ENCODE measurements at regions not wholly inside any gene's neighbourhood (a gene's known extent, or its start where the extent isn't known, plus 50 kb on each side); places are given as distances from the start of the nearest gene placed in this dataset.
"Not testable (repeated sequence)": the region's sequence is repeated elsewhere in the genome, so short reads cannot be mapped to it uniquely, and the experiment has no call there.

GRCh38 chr11:54797906-54798305 is 91.3 kb downstream of the OR4A5 start:
- CTCF ChIA-PET; H3K4me3 Mint-ChIP-seq; H3K27ac Mint-ChIP-seq; DNase-seq (ENCODE audit: low spot score); ATAC-seq; H3K4me1 Mint-ChIP-seq; POLR2A ChIA-PET: not testable (repeated sequence)
- Mint-ChIP-seq H3K9me3 (peaks cover 93% of the 10 kb centered on the region), H3K36me3 (peaks cover 94% of the 10 kb centered on the region), H3K27me3 (ENCODE audit: low read depth) (peaks cover 21% of the 10 kb centered on the region)

GRCh38 chr11:54832676-54833075 is 126.0 kb downstream of the OR4A5 start:
- H3K36me3 Mint-ChIP-seq: peaks cover 87% of the 10 kb centered on the region
- H3K4me3 Mint-ChIP-seq: no peak overlapping the region
- CTCF ChIA-PET: no interaction called here
- peaks cover 36% of the 10 kb centered on the region for H3K27me3 Mint-ChIP-seq (ENCODE audit: low read depth)
- ATAC-seq (no peak), DNase-seq (ENCODE audit: low spot score) (no peak)
- TF ChIP-seq, protein P1, sequence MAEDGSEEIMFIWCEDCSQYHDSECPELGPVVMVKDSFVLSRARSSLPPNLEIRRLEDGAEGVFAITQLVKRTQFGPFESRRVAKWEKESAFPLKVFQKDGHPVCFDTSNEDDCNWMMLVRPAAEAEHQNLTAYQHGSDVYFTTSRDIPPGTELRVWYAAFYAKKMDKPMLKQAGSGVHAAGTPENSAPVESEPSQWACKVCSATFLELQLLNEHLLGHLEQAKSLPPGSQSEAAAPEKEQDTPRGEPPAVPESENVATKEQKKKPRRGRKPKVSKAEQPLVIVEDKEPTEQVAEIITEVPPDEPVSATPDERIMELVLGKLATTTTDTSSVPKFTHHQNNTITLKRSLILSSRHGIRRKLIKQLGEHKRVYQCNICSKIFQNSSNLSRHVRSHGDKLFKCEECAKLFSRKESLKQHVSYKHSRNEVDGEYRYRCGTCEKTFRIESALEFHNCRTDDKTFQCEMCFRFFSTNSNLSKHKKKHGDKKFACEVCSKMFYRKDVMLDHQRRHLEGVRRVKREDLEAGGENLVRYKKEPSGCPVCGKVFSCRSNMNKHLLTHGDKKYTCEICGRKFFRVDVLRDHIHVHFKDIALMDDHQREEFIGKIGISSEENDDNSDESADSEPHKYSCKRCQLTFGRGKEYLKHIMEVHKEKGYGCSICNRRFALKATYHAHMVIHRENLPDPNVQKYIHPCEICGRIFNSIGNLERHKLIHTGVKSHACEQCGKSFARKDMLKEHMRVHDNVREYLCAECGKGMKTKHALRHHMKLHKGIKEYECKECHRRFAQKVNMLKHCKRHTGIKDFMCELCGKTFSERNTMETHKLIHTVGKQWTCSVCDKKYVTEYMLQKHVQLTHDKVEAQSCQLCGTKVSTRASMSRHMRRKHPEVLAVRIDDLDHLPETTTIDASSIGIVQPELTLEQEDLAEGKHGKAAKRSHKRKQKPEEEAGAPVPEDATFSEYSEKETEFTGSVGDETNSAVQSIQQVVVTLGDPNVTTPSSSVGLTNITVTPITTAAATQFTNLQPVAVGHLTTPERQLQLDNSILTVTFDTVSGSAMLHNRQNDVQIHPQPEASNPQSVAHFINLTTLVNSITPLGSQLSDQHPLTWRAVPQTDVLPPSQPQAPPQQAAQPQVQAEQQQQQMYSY (CRISPR knock-in tag; IDR thresholded peaks at IDR 0.05): no peak
- TF ChIP-seq FOXK1 (CRISPR knock-in tag; IDR thresholded peaks at IDR 0.05): no peak
- TF ChIP-seq RORB (CRISPR knock-in tag; IDR thresholded peaks at IDR 0.05): no peak
- TF ChIP-seq ZNF512 (CRISPR knock-in tag; IDR thresholded peaks at IDR 0.05; ENCODE audit: borderline replicate concordance): no peak
- TF ChIP-seq, protein P2, sequence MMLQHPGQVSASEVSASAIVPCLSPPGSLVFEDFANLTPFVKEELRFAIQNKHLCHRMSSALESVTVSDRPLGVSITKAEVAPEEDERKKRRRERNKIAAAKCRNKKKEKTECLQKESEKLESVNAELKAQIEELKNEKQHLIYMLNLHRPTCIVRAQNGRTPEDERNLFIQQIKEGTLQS (CRISPR knock-in tag; conservative IDR thresholded peaks at IDR 0.05): no peak
- TF ChIP-seq ZBTB21 (CRISPR knock-in tag; IDR thresholded peaks at IDR 0.05; ENCODE audit: borderline replicate concordance): no peak
- no peak for TF ChIP-seq ZNF317 (CRISPR knock-in tag; IDR thresholded peaks at IDR 0.05; ENCODE audit: borderline replicate concordance, low read depth)
- no peak for TF ChIP-seq ZMAT4 (CRISPR knock-in tag; IDR thresholded peaks at IDR 0.05)
- no peak for TF ChIP-seq ZNF423 (CRISPR knock-in tag; IDR thresholded peaks at IDR 0.05)
- TF ChIP-seq TEAD1 (CRISPR knock-in tag; IDR thresholded peaks at IDR 0.05): no peak
- TF ChIP-seq ARID4B (CRISPR knock-in tag; IDR thresholded peaks at IDR 0.05; ENCODE audit: borderline replicate concordance): no peak
- TF ChIP-seq USF1 (CRISPR knock-in tag; IDR thresholded peaks at IDR 0.05): no peak
- no peak for TF ChIP-seq JUN (CRISPR knock-in tag; IDR thresholded peaks at IDR 0.05)
- TF ChIP-seq, protein P3, sequence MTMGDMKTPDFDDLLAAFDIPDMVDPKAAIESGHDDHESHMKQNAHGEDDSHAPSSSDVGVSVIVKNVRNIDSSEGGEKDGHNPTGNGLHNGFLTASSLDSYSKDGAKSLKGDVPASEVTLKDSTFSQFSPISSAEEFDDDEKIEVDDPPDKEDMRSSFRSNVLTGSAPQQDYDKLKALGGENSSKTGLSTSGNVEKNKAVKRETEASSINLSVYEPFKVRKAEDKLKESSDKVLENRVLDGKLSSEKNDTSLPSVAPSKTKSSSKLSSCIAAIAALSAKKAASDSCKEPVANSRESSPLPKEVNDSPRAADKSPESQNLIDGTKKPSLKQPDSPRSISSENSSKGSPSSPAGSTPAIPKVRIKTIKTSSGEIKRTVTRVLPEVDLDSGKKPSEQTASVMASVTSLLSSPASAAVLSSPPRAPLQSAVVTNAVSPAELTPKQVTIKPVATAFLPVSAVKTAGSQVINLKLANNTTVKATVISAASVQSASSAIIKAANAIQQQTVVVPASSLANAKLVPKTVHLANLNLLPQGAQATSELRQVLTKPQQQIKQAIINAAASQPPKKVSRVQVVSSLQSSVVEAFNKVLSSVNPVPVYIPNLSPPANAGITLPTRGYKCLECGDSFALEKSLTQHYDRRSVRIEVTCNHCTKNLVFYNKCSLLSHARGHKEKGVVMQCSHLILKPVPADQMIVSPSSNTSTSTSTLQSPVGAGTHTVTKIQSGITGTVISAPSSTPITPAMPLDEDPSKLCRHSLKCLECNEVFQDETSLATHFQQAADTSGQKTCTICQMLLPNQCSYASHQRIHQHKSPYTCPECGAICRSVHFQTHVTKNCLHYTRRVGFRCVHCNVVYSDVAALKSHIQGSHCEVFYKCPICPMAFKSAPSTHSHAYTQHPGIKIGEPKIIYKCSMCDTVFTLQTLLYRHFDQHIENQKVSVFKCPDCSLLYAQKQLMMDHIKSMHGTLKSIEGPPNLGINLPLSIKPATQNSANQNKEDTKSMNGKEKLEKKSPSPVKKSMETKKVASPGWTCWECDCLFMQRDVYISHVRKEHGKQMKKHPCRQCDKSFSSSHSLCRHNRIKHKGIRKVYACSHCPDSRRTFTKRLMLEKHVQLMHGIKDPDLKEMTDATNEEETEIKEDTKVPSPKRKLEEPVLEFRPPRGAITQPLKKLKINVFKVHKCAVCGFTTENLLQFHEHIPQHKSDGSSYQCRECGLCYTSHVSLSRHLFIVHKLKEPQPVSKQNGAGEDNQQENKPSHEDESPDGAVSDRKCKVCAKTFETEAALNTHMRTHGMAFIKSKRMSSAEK (CRISPR knock-in tag; IDR thresholded peaks at IDR 0.05; ENCODE audit: borderline replicate concordance): no peak
- TF ChIP-seq, protein P4, sequence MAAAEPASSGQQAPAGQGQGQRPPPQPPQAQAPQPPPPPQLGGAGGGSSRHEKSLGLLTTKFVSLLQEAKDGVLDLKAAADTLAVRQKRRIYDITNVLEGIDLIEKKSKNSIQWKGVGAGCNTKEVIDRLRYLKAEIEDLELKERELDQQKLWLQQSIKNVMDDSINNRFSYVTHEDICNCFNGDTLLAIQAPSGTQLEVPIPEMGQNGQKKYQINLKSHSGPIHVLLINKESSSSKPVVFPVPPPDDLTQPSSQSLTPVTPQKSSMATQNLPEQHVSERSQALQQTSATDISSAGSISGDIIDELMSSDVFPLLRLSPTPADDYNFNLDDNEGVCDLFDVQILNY (CRISPR knock-in tag; IDR thresholded peaks at IDR 0.05): no peak
- no peak for TF ChIP-seq ESRRA (CRISPR knock-in tag; IDR thresholded peaks at IDR 0.05; ENCODE audit: borderline replicate concordance)
- no peak for TF ChIP-seq GABPB1 (CRISPR knock-in tag; IDR thresholded peaks at IDR 0.05)
- TF ChIP-seq CBFB (CRISPR knock-in tag; IDR thresholded peaks at IDR 0.05; ENCODE audit: low read depth): no peak
- no peak for TF ChIP-seq CREB1 (CRISPR knock-in tag; IDR thresholded peaks at IDR 0.05)
- H3K27ac Mint-ChIP-seq: no peak overlapping the region
- H3K9me3 Mint-ChIP-seq: peaks cover 86% of the 10 kb centered on the region
- POLR2A ChIA-PET: no interaction called here
- no peaks in the 10 kb centered on the region for H3K4me1 Mint-ChIP-seq
